Choroid plexus epithelial cell (primary cell): ENCODE measurements at regions not wholly inside any gene's neighbourhood (a gene's known extent, or its start where the extent isn't known, plus 50 kb on each side); places are given as distances from the start of the nearest gene placed in this dataset.

Experiments used
- DNase-seq: peaks from one replicate; pipeline ENCODE4 v3.0.0-alpha.2; 2010; ENCODE audit warnings: low read depth
- H3K4me3 ChIP-seq: 2 replicates; pipeline ENCODE4 v1.5.1; 2011; ENCODE audit warnings: low read depth, mild to moderate bottlenecking, control low read depth, low read length, moderate library complexity
- CTCF ChIP-seq: conservative IDR thresholded peaks from 2 replicates; pipeline ENCODE4 v1.5.1; 2011; ENCODE audit warnings: low read depth, mild to moderate bottlenecking, control low read depth, inconsistent platforms, low read length, moderate library complexity

- no peak for DNase-seq
- TF ChIP-seq CTCF = no peak
Measured at GRCh38 chr4:59120287-59120814, 2010.2 kb upstream of the IGFBP7 start.

GRCh38 chr4:59122626-59123025 is 2012.4 kb upstream of the IGFBP7 start:
- DNase-seq = no peak
- no peak for TF ChIP-seq CTCF
- H3K4me3 ChIP-seq = no peak overlapping the region

More at GRCh38 chr4:59120287-59120814, 2010.2 kb upstream of the IGFBP7 start:
- H3K4me3 ChIP-seq = no peak overlapping the region

GRCh38 chr4:59126159-59126558 is 2016.0 kb upstream of the IGFBP7 start:
- H3K4me3 ChIP-seq = no peak overlapping the region
- TF ChIP-seq CTCF = no peak
- no peak for DNase-seq

- no peak for TF ChIP-seq CTCF
- H3K4me3 ChIP-seq = no peak overlapping the region
- no peak for DNase-seq
Measured at GRCh38 chr4:59127006-59127405, 2016.8 kb upstream of the IGFBP7 start.

GRCh38 chr4:59127743-59128142 is 2017.6 kb upstream of the IGFBP7 start:
- no peak overlapping the region for H3K4me3 ChIP-seq
- no peak for DNase-seq
- TF ChIP-seq CTCF = no peak

GRCh38 chr4:59135248-59135985 is 2025.2 kb upstream of the IGFBP7 start:
- no peak for DNase-seq
- H3K4me3 ChIP-seq = no peak overlapping the region
- no peak for TF ChIP-seq CTCF

GRCh38 chr4:59161249-59161648 is 2038.9 kb upstream of the ADGRL3 start:
- DNase-seq = no peak
- TF ChIP-seq CTCF = no peak

More at GRCh38 chr4:59161249-59161648, 2038.9 kb upstream of the ADGRL3 start:
- H3K4me3 ChIP-seq = no peak overlapping the region
